Smooth muscle cell (in vitro differentiated cells): ENCODE measurements at regions not wholly inside any gene's neighbourhood (a gene's known extent, or its start where the extent isn't known, plus 50 kb on each side); places are given as distances from the start of the nearest gene placed in this dataset.

Source experiments
- DNase-seq: peaks from one replicate; lab custom pipeline; 2025; ENCODE audit not compliant: unreplicated experiment; lab: John Stamatoyannopoulos, UW
- H2AFZ ChIP-seq: fragments of 200-600 bp; sonication (generic); 2 replicates; pipeline ENCODE4 v1.6.0; 2016; ENCODE audit warnings: antibody characterized with exemption, low read depth, mild to moderate bottlenecking
- H3F3A ChIP-seq: fragments of 200-600 bp; sonication (generic); 2 replicates; pipeline ENCODE4 v1.6.0; 2017; ENCODE audit warnings: antibody characterized with exemption, low read depth
- H3K27ac ChIP-seq: fragments of 200-600 bp; sonication (generic); 2 replicates; pipeline ENCODE4 v1.5.1; 2016; ENCODE audit warnings: low read depth, mild to moderate bottlenecking
- H3K27me3 ChIP-seq: fragments of 200-600 bp; sonication (generic); 2 replicates; pipeline ENCODE4 v1.6.1; 2016; ENCODE audit warnings: low read depth, mild to moderate bottlenecking
- H3K36me3 ChIP-seq: fragments of 200-600 bp; sonication (generic); 2 replicates; pipeline ENCODE4 v1.5.1; 2016; ENCODE audit warnings: low read depth
- H3K4me1 ChIP-seq: fragments of 200-600 bp; sonication (generic); 2 replicates; pipeline ENCODE4 v1.5.1; 2016; ENCODE audit warnings: low read depth
- H3K4me2 ChIP-seq: fragments of 200-600 bp; sonication (generic); 2 replicates; pipeline ENCODE4 v1.6.0; 2016; ENCODE audit warnings: mild to moderate bottlenecking
- H3K4me3 ChIP-seq: fragments of 200-600 bp; sonication (generic); 2 replicates; pipeline ENCODE4 v1.5.1; 2016; ENCODE audit warnings: mild to moderate bottlenecking
- H3K79me2 ChIP-seq: fragments of 200-600 bp; sonication (generic); 2 replicates; pipeline ENCODE4 v1.6.0; 2016; ENCODE audit warnings: low read depth, mild to moderate bottlenecking
- H3K9ac ChIP-seq: fragments of 200-600 bp; sonication (generic); 2 replicates; pipeline ENCODE4 v1.6.0; 2016; ENCODE audit warnings: low read depth
- H3K9me3 ChIP-seq: fragments of 200-600 bp; sonication (generic); replicated peaks from 2 replicates; pipeline ENCODE4 v1.5.1; 2016; ENCODE audit warnings: low read depth
- H4K20me1 ChIP-seq: fragments of 200-600 bp; sonication (generic); 2 replicates; pipeline ENCODE4 v1.6.0; 2016; ENCODE audit warnings: low read depth
- WGBS: methylation state at CpG from one replicate; pipeline ENCODE4 v1.1.7; 2016; ENCODE audit warnings: low lambda C conversion rate; 5-methylcytosine and 5-hydroxymethylcytosine counted together
- TF ChIP-seq, protein P1 (sequence below): fragments of 200-600 bp; sonication (generic); IDR thresholded peaks from 2 replicates; pipeline ENCODE4 v1.5.1; 2017; ENCODE audit warnings: borderline replicate concordance, mild to moderate bottlenecking, antibody characterized with exemption; ENCODE audit not compliant: insufficient read depth, poor library complexity, severe bottlenecking

DNA sequence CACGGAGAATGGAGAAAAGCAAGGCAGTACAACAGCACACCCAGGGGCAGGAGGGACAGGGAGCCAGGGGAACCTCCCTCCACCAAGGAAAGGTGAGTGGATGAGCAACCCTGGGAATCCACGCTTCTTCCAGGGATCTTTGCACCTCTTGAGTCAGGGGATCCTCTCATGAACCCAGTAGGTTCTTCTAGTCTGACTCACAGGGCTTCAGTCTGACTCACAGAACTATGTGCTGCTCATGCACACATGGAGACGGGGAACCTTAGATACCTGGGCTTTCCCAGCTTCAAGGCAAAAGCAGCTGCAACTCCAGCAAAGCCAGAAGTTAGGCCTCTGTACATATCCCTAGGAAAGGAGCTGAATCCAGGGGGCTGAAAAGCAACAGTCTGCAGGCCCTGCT lies 1021.4 kb upstream of the TENM4 start:
- H3K4me1 ChIP-seq, result no peaks in the 10 kb centered on the region
- no peak overlapping the region for H2AFZ ChIP-seq
- no peaks in the 10 kb centered on the region for H3K79me2 ChIP-seq
- TF ChIP-seq, protein P1, sequence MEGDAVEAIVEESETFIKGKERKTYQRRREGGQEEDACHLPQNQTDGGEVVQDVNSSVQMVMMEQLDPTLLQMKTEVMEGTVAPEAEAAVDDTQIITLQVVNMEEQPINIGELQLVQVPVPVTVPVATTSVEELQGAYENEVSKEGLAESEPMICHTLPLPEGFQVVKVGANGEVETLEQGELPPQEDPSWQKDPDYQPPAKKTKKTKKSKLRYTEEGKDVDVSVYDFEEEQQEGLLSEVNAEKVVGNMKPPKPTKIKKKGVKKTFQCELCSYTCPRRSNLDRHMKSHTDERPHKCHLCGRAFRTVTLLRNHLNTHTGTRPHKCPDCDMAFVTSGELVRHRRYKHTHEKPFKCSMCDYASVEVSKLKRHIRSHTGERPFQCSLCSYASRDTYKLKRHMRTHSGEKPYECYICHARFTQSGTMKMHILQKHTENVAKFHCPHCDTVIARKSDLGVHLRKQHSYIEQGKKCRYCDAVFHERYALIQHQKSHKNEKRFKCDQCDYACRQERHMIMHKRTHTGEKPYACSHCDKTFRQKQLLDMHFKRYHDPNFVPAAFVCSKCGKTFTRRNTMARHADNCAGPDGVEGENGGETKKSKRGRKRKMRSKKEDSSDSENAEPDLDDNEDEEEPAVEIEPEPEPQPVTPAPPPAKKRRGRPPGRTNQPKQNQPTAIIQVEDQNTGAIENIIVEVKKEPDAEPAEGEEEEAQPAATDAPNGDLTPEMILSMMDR, result no peak
- no peak overlapping the region for H3K27ac ChIP-seq
- H3K9ac ChIP-seq, result no peak overlapping the region
- no peaks in the 10 kb centered on the region for H4K20me1 ChIP-seq
- H3K9me3 ChIP-seq, result no peaks in the 10 kb centered on the region
- H3F3A ChIP-seq, result no peaks in the 10 kb centered on the region
- no peaks in the 10 kb centered on the region for H3K36me3 ChIP-seq
- no peak overlapping the region for H3K4me2 ChIP-seq
- DNase-seq, result no peak
- 63% methylated on average over 3 of the region's 3 CpGs for WGBS
- no peak overlapping the region for H3K4me3 ChIP-seq
- H3K27me3 ChIP-seq, result no peaks in the 10 kb centered on the region

DNA sequence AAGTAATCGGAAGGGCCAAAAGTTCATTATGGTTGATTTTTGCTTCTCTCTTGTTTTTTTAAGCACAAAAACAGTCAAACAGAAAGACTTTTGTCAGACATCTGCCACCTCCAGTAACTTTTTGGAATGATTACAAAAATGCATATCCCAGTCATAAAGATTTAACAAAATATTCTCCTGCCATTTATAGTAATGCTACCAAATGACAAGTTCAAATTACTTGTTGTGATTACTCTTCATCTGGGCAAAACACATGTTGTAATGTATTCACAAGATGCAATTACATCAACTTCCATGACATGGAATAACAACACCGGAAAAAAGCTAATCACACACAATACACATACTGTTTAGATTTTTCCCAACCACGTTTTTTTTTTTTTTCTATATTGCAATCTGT lies 1017.5 kb upstream of the TENM4 start:
- DNase-seq, result no peak
- Histone ChIP-seq H3K79me2 (no peaks in the 10 kb centered on the region), H2AFZ (no peak overlapping the region), H3K27me3 (no peaks in the 10 kb centered on the region), H4K20me1 (no peaks in the 10 kb centered on the region), H3F3A (no peaks in the 10 kb centered on the region), H3K27ac (no peak overlapping the region), H3K9ac (no peak overlapping the region), H3K36me3 (no peaks in the 10 kb centered on the region), H3K9me3 (no peaks in the 10 kb centered on the region), H3K4me2 (no peak overlapping the region), H3K4me1 (no peaks in the 10 kb centered on the region), H3K4me3 (no peak overlapping the region)
- 87% methylated on average over 3 of the region's 3 CpGs for WGBS
- TF ChIP-seq, protein P1, result no peak

DNA sequence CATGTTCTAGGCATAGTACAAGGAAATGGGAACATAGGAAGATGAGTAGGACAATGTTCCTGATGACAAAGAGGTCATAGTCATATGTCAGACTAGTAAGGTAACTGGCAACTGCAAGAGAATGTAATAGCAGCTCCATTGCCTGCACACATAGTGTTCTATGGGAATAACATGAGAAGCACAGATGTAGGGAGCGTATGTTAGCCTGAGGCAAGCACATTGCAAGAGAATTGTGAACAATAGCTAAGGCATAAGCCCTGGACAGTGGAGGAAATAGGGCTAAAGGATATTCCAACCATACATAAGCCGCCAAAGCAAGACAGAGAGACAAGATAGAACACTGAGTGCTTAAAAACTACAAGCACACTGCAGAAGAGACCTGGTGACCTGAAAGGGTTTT lies 1017.0 kb upstream of the TENM4 start:
- H4K20me1 ChIP-seq, result no peaks in the 10 kb centered on the region
- DNase-seq, result no peak
- H3K4me1 ChIP-seq, result no peaks in the 10 kb centered on the region
- TF ChIP-seq, protein P1, result no peak
- H3K27ac ChIP-seq, result no peak overlapping the region
- no peak overlapping the region for H3K4me2 ChIP-seq
- no peaks in the 10 kb centered on the region for H3K79me2 ChIP-seq
- no peaks in the 10 kb centered on the region for H3F3A ChIP-seq
- H3K9me3 ChIP-seq, result no peaks in the 10 kb centered on the region
- no peak overlapping the region for H3K9ac ChIP-seq
- no peak overlapping the region for H3K4me3 ChIP-seq
- no peaks in the 10 kb centered on the region for H3K27me3 ChIP-seq
- 94% methylated on average over 2 of the region's 2 CpGs for WGBS
- H2AFZ ChIP-seq, result no peak overlapping the region
- no peaks in the 10 kb centered on the region for H3K36me3 ChIP-seq

DNA sequence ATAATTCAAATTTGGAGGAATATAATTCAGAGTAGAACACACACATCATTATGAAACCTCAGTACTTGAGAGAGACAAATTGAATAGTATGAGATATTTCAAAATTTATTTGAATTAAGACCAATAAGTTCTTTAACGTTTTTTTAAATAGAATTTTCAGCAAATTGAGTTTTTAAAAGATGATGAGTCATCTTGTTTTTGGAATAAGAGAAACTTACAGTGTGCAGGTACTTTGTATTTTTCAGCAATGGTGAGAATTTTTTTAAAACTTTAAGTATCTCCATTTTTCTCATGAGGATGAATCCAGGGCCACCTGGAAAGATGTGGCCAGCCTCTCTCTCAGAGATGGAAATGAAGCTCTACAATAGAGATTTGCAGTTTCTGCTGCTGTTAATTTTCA lies 1015.0 kb upstream of the TENM4 start:
- H3K9me3 ChIP-seq, result no peaks in the 10 kb centered on the region

More for the DNA sequence above, 1015.0 kb upstream of the TENM4 start:
- H3K27me3 ChIP-seq, result no peaks in the 10 kb centered on the region
- H3K36me3 ChIP-seq, result no peaks in the 10 kb centered on the region
- no peaks in the 10 kb centered on the region for H3K4me1 ChIP-seq
- no peak overlapping the region for H3K4me3 ChIP-seq
- no peak overlapping the region for H2AFZ ChIP-seq
- TF ChIP-seq, protein P1, result no peak
- H3K4me2 ChIP-seq, result no peak overlapping the region
- no peaks in the 10 kb centered on the region for H4K20me1 ChIP-seq
- no peaks in the 10 kb centered on the region for H3K79me2 ChIP-seq
- no peak overlapping the region for H3K9ac ChIP-seq
- 60% methylated on average over 1 of the region's 1 CpG for WGBS
- no peak overlapping the region for H3K27ac ChIP-seq
- H3F3A ChIP-seq, result no peaks in the 10 kb centered on the region
- DNase-seq, result no peak
